ENCODE measurements at regions not wholly inside any gene's neighbourhood (a gene's known extent, or its start where the extent isn't known, plus 50 kb on each side); places are given as distances from the start of the nearest gene placed in this dataset.

- ChIA-PET POLR2A (no interaction called here), CTCF (no interaction called here)
- no peaks in the 10 kb centered on the region for H3K79me2 ChIP-seq (ENCODE audit: control insufficient read depth, insufficient read depth, low read length)
Measured at GRCh38 chr9:91103931-91104330, 257.8 kb downstream of the AUH start.

More at GRCh38 chr9:91103931-91104330, 257.8 kb downstream of the AUH start:
- no peak overlapping the region for H2AFZ ChIP-seq (ENCODE audit: low read depth, low read length)
- no peak for DNase-seq (ENCODE audit: low read depth, low spot score)
- H3K9me3 ChIP-seq (replicated peaks; ENCODE audit: control insufficient read depth, insufficient read depth, low read length) = no peaks in the 10 kb centered on the region
- TF ChIP-seq EZH2 (IDR thresholded peaks at IDR 0.05; ENCODE audit: borderline replicate concordance, low read depth, low read length, severe bottlenecking) = no peak
- no peak for TF ChIP-seq GATA2 (IDR thresholded peaks at IDR 0.05; ENCODE audit: insufficient read depth, insufficient read length, low read depth, low read length)
- no peak for TF ChIP-seq MYC (IDR thresholded peaks at IDR 0.05; ENCODE audit: low read depth, low read length)
- TF ChIP-seq MAX (IDR thresholded peaks at IDR 0.05; ENCODE audit: insufficient read depth, insufficient read length) = no peak
- TF ChIP-seq POLR2AphosphoS5 (IDR thresholded peaks at IDR 0.05; ENCODE audit: insufficient read depth, low read depth, low read length) = no peak
- TF ChIP-seq JUN (IDR thresholded peaks at IDR 0.05; ENCODE audit: borderline replicate concordance, insufficient read depth, insufficient read length, low read depth) = no peak
- TF ChIP-seq POLR2A (IDR thresholded peaks at IDR 0.05; ENCODE audit: low read depth, low read length) = no peak
- TF ChIP-seq FOS (IDR thresholded peaks at IDR 0.05; ENCODE audit: borderline replicate concordance, insufficient read depth, low read length) = no peak
- TF ChIP-seq CTCF (IDR thresholded peaks at IDR 0.05; ENCODE audit: extremely low read depth in 1 of 2, insufficient read depth in 1 of 2, low read depth in 1 of 2, low read length in 2 of 2) = no peak
- H4K20me1 ChIP-seq (replicated peaks; ENCODE audit: control insufficient read depth, extremely low read depth, insufficient read depth, low read length) = no peaks in the 10 kb centered on the region
- no TSS peak for BruUV-seq (replicated peaks)
- H3K4me2 ChIP-seq (ENCODE audit: insufficient read depth, low read length) = no peak overlapping the region
- H3K27ac ChIP-seq (ENCODE audit: insufficient read depth, low read depth, low read length) = no peak overlapping the region
- no peaks in the 10 kb centered on the region for H3K9me1 ChIP-seq (replicated peaks; ENCODE audit: control insufficient read depth, extremely low read depth, insufficient read depth, low read length)
- H3K36me3 ChIP-seq (ENCODE audit: control insufficient read depth in 2 of 2, extremely low read depth in 1 of 2, insufficient read depth in 2 of 2, low read length in 2 of 2) = no peaks in the 10 kb centered on the region
- peaks cover 2 to 8% of the 10 kb centered on the region in 2 experiments for H3K27me3 ChIP-seq (ENCODE audit: control insufficient read depth in 2 of 2, insufficient read depth in 2 of 2, low read length in 2 of 2)
- dilution Hi-C loops (cut with MboI; ENCODE audit: extremely low pct_ligation_motif_present, low sequenced_read_pairs) = no loop called here
- intact Hi-C loops (cut with micrococcal nuclease) = loop anchor here (5.0 kb wide), 1 partner anchor 323 kb away; no protein-coding TSS in a partner anchor
- H3K4me3 ChIP-seq (replicated peaks in 1 of 3; ENCODE audit: insufficient read depth in 1 of 3, low read depth in 1 of 3, low read length in 3 of 3) = no peak overlapping the region
- H3K9ac ChIP-seq (replicated peaks; ENCODE audit: extremely low read depth, insufficient read depth, low read length) = no peak overlapping the region
- FAIRE-seq = no peak
- peaks cover 2% of the 10 kb centered on the region for H3K4me1 ChIP-seq (ENCODE audit: control insufficient read depth, extremely low read depth, insufficient read depth, low read length)
